Testis (tissue), 2 donors: ENCODE measurements at regions not wholly inside any gene's neighbourhood (a gene's known extent, or its start where the extent isn't known, plus 50 kb on each side); places are given as distances from the start of the nearest gene placed in this dataset.
A peak's percentile ranks its signal among the peaks of the same experiment; 100 is the strongest.

Experiments
- DNase-seq: peaks from one replicate; pipeline ENCODE4 v3.0.0-alpha.2; 2019
- H3K27ac ChIP-seq, 2 donors: fragments of 200-600 bp; sonication (generic); one replicate each; pipeline ENCODE4 v1.5.1; 2019
- H3K27me3 ChIP-seq: fragments of 200-600 bp; sonication (generic); one replicate; pipeline ENCODE4 v1.5.1; 2019
- H3K36me3 ChIP-seq: fragments of 200-600 bp; sonication (generic); one replicate; pipeline ENCODE4 v1.5.1; 2017; ENCODE audit warnings: low read depth; ENCODE audit errors: missing control alignments
- H3K4me1 ChIP-seq: fragments of 200-600 bp; sonication (generic); one replicate; pipeline ENCODE4 v1.5.1; 2019
- H3K4me3 ChIP-seq, 2 donors: fragments of 200-600 bp; sonication (generic); one replicate each; pipeline ENCODE4 v1.5.1; 2017 to 2019
- H3K9me3 ChIP-seq: fragments of 200-600 bp; sonication (generic); one replicate; pipeline ENCODE4 v1.5.1; 2017
- POLR2A ChIP-seq: fragments of 450-650 bp; IDR thresholded peaks from one replicate; pipeline ENCODE4 v1.6.1; 2017; ENCODE audit warnings: antibody characterized with exemption, mild to moderate bottlenecking, moderate library complexity
- WGBS, 2 donors: methylation state at CpG; one replicate each; pipeline ENCODE4 v1.1.5; 2018; 5-methylcytosine and 5-hydroxymethylcytosine counted together
- intact Hi-C: fragments of 100-400 bp; cut with DNase I; formaldehyde crosslinking; loops from one replicate; pipeline ENCODE4 v1.15.1; 2023; ENCODE audit warnings: low total_unique reads
- TF ChIP-seq, protein P1 (sequence below), 3 experiments: fragments of 450-650 bp in 2 of 3; fragments of 200-600 bp in 1 of 3; sonication (generic) in 1 of 3; IDR thresholded peaks; one replicate each; pipeline ENCODE4 v1.5.1; 2016 to 2019; ENCODE audit warnings: antibody characterized with exemption in 3 of 3, mild to moderate bottlenecking in 2 of 3, moderate library complexity in 1 of 3

DNA sequence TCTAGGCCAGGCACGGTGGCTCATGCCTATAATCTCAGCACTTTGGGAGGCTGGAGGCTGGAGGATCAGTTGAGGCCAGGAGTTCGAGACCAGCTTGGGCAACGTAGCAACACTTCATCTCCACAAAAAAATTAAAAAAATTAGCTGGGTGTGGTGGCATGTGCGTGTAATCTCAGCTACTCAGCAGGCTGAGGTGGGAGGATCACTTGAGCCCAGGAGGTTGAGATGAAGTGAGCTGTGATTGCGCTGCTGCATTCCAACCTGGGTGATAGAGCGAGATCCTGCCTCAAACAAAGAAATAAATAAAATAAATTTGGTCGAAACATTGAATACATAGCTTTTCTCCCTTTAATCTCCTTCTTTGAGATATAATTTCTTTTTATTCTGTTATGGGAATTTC, 80.6 kb upstream of the ITGB1 start:
- Histone ChIP-seq H3K36me3 (no peaks in the 10 kb centered on the region), H3K4me1 (peaks cover 5% of the 10 kb centered on the region), H3K4me3 (no peak overlapping the region), H3K9me3 (no peaks in the 10 kb centered on the region), H3K27ac (no peak overlapping the region), H3K27me3 (no peaks in the 10 kb centered on the region)
- TF ChIP-seq, protein P1, sequence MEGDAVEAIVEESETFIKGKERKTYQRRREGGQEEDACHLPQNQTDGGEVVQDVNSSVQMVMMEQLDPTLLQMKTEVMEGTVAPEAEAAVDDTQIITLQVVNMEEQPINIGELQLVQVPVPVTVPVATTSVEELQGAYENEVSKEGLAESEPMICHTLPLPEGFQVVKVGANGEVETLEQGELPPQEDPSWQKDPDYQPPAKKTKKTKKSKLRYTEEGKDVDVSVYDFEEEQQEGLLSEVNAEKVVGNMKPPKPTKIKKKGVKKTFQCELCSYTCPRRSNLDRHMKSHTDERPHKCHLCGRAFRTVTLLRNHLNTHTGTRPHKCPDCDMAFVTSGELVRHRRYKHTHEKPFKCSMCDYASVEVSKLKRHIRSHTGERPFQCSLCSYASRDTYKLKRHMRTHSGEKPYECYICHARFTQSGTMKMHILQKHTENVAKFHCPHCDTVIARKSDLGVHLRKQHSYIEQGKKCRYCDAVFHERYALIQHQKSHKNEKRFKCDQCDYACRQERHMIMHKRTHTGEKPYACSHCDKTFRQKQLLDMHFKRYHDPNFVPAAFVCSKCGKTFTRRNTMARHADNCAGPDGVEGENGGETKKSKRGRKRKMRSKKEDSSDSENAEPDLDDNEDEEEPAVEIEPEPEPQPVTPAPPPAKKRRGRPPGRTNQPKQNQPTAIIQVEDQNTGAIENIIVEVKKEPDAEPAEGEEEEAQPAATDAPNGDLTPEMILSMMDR (IDR thresholded peaks at IDR 0.05): no peak
- TF ChIP-seq POLR2A: no peak
- intact Hi-C loops: no loop called here
- DNase-seq: no peak
- 81 to 82% methylated on average over 7 of the region's 7 CpGs for WGBS, 2 donors

DNA sequence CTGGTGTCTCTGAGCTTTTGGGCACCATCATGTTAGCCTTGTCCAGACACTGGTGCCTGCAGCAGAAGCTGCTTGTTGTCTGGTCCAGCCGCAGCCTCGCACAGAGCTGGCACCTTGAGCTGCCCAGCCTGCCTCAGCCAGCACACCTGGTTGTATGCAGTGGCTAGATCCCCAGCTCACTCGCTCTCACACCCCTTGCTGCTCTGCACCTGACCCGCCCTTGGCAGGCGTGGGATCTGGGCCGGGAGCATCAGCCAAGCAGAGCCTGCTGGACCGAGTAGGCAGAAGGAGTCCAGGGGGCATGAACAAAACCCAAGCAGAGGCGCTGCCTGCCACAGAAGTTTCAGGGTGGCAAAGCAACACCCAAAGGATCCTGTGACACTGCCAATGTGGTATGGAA, 79.7 kb upstream of the ITGB1 start:
- Histone ChIP-seq H3K4me1 (peaks cover 5% of the 10 kb centered on the region), H3K27ac (no peak overlapping the region), H3K36me3 (no peaks in the 10 kb centered on the region), H3K27me3 (no peaks in the 10 kb centered on the region), H3K9me3 (no peaks in the 10 kb centered on the region), H3K4me3 (no peak overlapping the region)
- no peak for DNase-seq
- TF ChIP-seq POLR2A: no peak
- TF ChIP-seq, protein P1 (IDR thresholded peaks at IDR 0.05): no peak
- 83 to 91% methylated on average over 2 to 8 of the region's 8 CpGs for WGBS, 2 donors
- intact Hi-C loops: no loop called here

DNA sequence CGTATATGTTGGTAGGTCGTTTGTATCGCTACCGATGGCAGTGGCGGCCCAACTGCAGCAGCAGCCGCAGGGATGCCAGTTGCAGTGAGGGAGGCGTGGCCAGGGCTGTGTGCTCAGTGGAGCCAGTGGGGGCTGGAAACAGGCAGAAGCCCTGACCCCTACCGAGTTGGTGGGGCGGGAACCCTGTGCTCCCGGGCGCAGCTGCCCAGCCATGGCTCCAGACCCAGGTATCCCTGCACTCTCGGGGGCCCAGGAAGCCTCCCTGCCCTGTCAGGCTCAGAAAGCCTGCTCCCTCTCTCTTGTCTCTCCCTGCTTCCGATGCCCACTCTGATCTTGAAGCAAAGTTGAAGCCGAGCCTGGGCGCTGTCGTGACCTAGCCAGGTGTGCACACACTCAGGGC, 78.6 kb upstream of the ITGB1 start:
- Histone ChIP-seq H3K27me3 (no peaks in the 10 kb centered on the region), H3K9me3 (no peaks in the 10 kb centered on the region), H3K4me1 (peaks cover 5% of the 10 kb centered on the region), H3K27ac (no peak overlapping the region), H3K4me3 (peak overlapping the region in 1 of 2 donors; percentile 18), H3K36me3 (no peaks in the 10 kb centered on the region)
- no peak for DNase-seq
- WGBS, 2 donors: 75 to 87% methylated on average over 13 to 16 of the region's 16 CpGs
- intact Hi-C loops: no loop called here
- TF ChIP-seq POLR2A: no peak
- TF ChIP-seq, protein P1 (IDR thresholded peaks at IDR 0.05): no peak

DNA sequence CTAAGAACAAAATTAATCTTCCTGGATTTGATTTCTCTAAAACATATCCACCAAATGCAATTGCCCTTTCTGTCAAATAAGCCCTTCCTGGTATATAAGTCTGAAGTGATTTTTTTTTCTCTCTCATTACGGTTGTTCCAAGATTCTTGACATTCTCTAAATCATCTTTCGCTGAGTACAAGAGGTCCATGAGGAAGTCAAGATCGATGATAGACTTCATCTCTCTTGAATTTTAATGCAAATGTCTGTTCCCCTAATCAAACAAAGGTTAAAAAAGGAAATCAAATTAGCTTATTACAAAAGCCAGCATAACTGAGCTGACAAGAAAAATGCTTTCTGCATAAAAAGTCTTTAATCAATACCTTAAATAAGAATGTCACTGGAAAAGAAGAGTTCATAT, 77.4 kb upstream of the ITGB1 start:
- no peak for TF ChIP-seq POLR2A
- TF ChIP-seq, protein P1 (IDR thresholded peaks at IDR 0.05): no peak
- WGBS, 2 donors: 85 to 93% methylated on average over 3 of the region's 3 CpGs
- no peaks in the 10 kb centered on the region for H3K9me3 ChIP-seq
- no peak overlapping the region for H3K27ac ChIP-seq
- intact Hi-C loops: no loop called here
- DNase-seq: no peak
- H3K4me1 ChIP-seq: peaks cover under 1% of the 10 kb centered on the region
- no peaks in the 10 kb centered on the region for H3K36me3 ChIP-seq
- no peaks in the 10 kb centered on the region for H3K27me3 ChIP-seq
- H3K4me3 ChIP-seq: no peak overlapping the region

DNA sequence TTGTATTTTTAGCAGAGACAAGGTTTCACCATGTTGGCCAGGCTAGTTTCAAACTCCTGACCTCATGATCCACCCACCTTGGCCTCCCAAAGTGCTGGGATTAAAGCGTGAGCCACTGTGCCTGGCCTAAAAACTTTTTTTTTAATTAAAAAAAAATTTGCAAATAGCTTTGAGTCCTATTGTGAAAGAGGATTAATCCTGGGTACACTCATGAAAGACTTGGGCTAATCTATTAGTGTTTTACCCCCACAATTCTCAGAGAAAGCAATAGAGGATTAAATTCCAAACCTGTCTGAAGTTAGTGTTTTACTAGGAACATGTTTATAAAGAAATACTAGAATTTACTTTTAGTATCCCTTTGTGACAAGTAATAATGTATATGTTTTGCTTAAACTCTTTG, 76.9 kb upstream of the ITGB1 start:
- no peak overlapping the region for H3K4me3 ChIP-seq

More for the DNA sequence above, 76.9 kb upstream of the ITGB1 start:
- TF ChIP-seq, protein P1 (IDR thresholded peaks at IDR 0.05): no peak
- no peak for TF ChIP-seq POLR2A
- Histone ChIP-seq H3K4me1 (no peaks in the 10 kb centered on the region), H3K27me3 (no peaks in the 10 kb centered on the region), H3K27ac (no peak overlapping the region), H3K9me3 (no peaks in the 10 kb centered on the region), H3K36me3 (no peaks in the 10 kb centered on the region)
- intact Hi-C loops: no loop called here
- 94 to 96% methylated on average over 1 of the region's 1 CpG for WGBS, 2 donors
- DNase-seq: no peak
